SKM-1 (cell line): ENCODE measurements at regions not wholly inside any gene's neighbourhood (a gene's known extent, or its start where the extent isn't known, plus 50 kb on each side); places are given as distances from the start of the nearest gene placed in this dataset.
A peak's percentile ranks its signal among the peaks of the same experiment; 100 is the strongest.
"Not testable (repeated sequence)": the region's sequence is repeated elsewhere in the genome, so short reads cannot be mapped to it uniquely, and the experiment has no call there.

ENCODE experiments used
- DNase-seq: peaks from one replicate; lab custom pipeline; 2025; ENCODE audit not compliant: unreplicated experiment; lab: John Stamatoyannopoulos, UW

DNA sequence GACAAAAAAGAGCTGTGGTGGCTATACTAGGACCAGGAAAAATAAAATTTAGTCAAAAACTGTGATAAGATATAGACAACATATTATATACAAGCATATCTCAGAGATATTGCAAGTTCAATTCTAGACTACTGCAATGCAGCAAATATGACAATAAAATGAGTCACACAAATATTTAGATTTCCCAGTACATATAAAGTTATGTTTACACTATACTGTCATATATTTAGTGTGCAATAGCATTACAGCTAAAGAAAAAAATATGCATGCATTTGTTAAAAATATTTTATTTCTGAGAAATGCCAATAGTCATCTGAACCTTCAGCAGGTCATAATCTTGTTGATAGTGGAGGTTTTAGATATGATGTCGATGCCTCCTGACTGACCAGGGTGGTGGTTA, 72.1 kb downstream of the AKR1C4 start:
- no peak for DNase-seq

DNA sequence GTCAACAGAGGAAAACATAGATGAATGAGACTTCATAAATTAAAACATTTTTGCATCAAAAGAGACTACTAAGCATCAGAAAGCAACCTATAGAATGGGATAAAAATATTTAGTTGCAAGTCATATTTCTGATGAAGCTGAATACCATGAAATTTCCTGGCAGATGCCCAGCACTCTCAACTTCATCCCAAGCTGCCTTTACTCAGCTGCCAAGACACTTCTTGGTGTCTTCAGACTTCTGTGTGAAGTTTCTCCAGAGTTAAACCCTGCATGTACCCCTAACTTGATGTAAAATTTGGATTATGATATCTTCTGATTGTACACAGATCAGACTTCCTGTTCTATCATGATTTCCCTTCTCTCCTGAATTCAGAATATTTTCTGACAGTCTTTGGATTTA, 73.2 kb downstream of the AKR1C4 start:
- DNase-seq: no peak

DNA sequence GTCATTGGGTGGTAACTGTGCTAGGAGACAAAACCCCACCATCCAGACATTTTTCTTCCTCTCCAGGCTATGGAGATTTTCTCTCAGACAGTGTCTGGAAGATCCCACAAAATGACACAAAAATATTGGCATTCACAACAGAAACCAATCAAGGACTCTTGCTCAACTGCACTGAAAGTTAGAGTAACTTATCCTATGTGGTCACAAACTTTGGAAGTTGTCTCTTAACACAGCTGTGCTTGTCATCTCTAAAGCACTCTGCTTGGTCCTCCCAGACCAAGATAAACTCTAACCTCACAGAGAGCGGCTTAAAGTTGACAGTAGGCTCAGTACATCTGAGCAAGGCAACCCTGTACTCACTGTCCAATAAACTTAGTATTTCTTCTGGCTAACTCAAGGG, 74.9 kb downstream of the AKR1C4 start:
- no peak for DNase-seq

DNA sequence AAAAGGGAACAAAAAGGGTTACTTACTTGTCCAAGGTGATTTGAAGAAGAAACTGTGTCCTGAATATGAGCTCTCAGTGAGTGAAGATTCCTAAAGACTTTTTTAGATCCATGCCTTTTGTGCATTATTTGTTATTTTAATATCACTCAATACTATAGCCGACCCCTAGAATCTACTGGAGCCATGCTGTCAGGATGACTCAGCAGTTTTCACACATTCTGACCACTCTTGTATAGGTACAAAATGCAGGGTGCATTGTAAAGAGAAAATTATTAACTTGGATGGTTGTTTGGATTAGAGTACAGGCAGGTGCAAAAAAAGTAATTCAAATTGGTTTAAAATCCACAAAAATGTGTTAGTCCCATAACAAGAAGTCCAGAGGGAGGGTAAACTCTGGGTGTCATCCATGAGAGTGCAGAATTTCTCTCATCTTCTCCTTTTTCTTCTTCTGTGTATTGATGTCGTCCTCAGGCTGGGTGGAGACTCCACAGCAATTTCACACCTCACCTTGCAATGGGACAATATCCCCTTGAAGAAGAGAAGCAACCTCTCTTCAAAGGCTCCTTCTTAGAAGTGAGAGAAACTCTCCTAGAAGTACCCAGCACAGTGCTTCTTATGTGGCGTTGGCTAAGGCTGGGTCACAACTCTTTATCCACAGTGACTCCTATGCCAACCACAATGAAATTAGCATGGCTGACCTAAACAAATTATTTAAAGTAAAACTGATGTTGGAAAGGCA, 75.6 kb downstream of the AKR1C4 start:
- no peak for DNase-seq

DNA sequence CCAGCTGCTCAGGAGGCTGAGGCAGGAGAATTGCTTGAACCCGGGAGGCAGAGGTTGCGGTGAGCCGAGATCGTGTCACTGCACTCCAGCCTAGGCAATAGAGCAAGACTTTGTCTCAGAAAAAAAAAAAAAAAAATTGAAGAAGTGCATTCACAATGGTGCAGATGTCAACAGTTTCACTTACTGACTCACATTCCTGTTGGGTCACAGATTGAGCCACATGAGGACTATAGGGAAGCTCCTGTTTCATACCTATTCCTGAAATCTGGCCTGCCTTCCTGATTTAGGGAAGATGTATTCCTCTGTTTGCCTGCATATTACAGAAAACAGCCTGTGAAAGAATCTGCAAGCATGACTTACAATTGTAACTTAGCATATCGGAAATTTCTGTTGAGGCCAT, 78.2 kb downstream of the AKR1C4 start:
- DNase-seq: no peak

DNA sequence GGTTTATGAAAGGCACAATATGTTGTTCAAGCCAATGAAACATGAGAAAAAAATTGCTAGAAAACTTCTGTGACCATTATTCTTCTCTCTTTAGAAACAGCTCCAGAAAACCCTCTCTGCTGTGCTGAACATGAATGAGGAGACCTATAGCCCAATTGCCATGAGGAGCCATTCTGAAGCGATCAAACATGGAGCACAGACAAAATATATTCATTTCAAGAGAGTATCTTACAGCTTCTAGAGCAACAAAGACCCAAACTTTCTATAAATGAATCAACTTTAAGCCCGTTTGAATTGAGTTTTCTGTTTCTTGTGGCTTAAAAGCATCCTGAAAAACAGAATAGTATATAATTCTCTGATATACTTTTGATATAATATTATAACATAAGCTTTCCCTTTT, 83.4 kb upstream of the UCN3 start:
- no peak for DNase-seq

DNA sequence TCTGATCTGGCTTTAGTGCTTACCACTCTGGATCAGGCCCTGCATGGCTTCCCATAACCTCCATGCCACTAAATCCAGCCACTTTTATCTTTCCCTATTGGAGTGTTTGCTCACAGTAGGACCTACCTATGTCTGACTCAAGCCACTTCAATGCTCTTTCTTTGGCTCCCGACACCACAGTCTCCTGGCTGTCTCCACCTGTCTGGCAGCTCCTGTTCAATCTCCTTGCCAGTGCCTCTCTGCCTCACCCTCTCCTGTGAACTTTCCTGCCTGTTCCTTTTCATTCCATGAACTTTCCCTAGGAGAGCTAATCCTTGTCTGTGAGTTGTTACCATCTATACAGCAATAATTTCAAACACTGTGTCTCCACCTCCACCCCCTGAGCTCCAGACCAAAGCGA, 82.6 kb upstream of the UCN3 start:
- DNase-seq: no peak

DNA sequence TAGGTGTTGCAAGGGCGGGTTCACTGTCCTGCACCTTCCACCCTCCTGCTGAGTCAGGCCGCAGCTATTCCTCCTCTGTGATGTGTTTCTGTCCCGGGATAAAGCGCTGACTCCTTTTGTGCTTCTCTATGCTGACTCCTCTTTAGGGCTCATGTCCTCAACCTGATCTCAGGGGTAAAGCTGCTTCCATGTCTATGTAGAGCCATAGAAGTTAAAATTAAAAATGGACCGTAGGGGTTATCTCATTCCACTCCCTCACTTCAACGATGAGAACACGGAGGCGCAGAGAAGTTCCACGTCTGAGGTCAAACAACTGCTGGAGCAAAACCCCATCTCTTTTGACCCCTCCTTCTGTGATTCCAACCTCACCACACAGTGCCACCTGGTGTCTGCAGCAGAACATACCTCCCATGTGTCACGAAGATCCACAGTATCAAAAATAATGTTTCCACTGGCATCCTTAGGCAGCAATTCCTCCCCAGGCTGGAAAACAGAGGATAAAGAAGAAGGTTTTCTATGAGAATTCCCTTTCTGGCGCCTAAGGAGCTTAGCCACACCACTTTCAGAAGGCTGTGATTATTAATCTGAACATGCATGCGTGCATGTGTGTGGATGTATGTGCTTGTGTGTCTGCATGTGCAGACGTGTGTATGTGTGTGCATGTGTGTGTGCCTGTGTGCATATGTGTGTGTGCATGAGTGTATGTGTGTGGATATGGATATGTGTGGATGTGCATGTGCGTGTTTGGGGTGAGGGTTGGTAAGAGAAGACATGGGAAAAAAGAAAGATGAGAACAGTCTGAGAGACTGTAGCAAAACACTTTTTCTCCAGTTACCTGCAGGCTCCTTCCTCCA, 81.2 kb upstream of the UCN3 start:
- peak; percentile 20 for DNase-seq

DNA sequence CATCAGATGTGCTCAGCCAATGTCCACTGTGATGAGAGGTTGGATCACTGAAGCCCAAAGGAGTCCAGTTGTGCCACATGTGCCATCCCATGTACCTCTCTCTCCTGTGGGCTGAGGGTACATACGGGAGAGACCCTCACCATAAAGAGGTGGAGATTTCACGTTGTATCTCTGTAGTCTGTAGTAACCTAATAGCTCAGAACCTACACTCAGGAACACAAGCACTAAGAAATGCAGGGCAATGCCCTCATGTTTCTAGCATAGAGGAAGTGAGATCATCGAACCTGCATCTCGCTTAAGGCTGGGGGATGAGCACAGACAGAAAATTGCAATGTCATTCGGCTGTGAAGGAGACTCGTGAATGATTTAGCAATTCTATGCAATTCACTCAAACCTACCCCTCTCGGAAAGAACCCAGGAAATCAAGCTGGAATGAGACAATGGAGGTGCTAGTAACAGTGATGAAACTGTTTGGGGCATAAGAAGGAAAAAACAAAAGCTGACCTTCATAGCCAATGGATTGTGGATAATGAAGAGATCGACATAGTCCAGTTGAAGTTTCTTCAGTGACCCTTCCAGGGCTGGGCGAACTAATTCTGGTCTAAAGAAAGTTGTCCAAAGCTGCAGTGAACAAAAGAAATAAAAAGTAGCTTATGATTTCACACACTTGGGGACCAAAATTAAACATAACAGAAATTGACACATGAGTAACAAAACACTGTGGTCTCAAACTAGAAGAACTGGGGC, 80.3 kb upstream of the UCN3 start:
- peak; percentile 67 for DNase-seq

DNA sequence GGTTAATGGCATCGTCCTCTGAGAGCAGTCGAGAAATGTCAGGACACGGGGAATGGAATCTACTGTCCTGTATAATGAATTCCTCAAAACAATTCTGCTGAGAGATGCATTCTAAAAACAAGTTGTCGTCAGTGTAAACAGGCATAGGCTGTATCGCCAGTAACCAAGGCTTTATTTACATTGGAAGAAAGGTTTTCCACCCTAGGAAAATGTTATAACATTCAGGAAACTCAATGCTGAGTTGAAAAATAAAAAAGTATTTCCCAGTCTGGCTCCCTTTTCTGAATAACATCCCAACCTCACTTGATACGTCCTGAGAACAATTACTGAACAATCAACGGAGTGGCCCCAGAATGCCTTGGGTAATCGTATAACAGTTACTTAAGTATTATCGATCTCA, 79.6 kb upstream of the UCN3 start:
- no peak for DNase-seq

DNA sequence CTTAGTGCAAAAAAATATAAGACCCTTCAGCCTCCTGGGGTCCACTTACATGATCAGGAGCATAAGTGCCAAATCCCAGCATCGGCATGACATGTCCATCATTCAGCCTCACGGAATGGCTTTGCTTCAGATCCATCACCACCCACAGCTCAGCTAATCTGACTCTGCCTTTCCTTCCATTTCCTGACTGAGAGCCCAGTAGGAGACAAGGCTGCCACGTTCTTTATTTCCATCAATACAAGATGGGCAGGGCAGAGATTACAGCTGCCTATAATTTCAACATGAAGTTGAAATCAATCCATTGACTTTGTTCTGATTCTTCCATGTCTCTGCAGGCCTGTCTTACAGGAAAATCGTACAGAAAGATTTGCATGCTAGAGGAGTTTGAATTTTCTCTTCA, 76.4 kb upstream of the UCN3 start:
- no peak for DNase-seq

DNA sequence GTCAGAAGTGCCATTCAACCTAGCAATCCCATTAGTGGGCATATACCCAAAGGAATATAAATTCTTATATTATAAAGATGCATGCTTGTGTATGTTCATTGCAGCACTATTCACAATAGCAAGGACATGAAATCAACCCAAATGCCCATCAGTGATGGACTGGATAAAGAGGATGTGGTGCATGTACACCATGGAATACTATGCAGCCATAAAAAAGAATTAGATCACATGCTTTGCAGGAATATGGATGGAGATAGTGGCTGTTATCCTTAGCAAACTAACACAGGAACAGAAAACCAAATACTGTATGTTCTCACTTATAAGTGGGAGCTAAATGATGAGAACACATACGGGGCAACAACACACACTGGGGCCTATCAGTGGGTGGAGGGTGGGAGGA, 75.5 kb upstream of the UCN3 start:
- not testable (repeated sequence) for DNase-seq

DNA sequence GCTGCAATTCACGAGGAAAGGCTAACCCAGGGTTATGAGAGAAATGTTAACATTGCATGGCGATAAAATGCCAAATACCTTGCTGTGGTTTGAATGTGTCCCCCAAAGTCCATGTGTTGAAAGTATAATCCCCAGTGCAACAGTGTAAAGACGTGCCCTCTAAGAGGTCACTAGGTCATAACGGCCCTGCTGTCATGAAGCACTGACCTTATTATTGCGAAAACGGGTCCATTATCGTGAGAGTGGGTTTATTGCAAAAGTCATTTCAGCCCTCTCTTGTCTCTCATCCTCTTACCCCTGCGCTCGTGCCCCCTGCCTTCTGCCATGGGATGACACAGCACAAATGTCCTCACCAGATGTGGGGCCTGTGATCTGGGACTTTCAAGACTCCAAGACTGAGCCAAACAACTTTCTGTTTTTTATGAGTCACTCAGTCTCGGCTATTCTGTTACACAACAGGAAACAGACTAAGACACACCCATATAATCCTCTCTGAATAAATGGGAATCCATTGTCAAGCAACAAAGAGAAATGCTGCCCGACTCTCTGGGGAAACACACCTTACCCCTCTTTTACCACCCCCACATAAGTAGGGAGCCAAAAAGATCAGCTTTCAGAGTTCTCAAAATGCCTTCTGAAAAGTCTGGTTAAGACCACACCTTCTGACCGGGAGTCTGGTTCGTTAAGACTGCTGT, 73.1 kb upstream of the UCN3 start:
- peak; percentile 61 for DNase-seq

DNA sequence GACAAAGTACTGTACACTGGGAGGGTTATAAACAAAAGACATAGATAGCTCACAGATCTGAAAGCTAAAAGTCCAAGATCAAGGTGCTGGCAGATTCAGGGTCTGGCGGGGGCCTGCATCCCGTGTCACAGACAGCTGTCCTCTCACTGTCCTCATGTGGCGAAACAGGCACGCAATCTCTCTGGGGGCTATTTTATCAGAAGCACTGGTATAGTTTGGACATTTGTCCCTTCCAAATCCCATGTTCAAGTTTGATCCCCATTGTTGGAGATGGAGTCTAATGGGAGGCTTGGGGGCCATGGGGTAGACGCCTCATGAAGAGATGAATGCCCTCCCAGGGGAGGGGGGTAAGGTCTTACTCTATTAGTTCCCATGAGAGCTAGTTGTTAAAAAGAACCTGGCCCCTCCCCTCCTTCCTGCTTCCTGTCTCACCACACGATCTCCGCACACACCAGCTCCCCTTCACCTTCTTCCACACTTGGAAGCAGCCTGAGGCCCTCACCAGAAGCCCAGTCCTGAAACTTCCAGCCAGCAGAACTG, 72.5 kb upstream of the UCN3 start:
- no peak for DNase-seq

DNA sequence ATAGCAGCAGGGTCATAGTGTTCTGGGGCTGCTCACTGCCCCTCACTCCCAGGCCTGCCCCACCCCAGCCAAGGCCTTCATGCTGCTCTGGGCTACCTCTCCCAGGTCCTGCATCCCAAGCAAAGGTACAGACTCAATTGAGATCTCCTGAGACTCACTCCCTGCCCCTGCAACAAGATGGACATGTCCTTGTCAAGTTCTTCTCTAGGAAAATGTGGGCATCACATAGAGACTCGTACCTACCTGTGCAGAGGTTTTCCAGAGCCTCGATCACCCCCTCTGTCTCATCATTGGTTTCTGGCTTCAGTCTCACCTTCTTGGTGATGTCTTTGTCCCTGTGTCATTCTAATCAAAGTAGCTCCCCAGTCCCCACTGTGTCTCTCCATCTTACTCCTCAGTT, 71.8 kb upstream of the UCN3 start:
- not testable (repeated sequence) for DNase-seq

DNA sequence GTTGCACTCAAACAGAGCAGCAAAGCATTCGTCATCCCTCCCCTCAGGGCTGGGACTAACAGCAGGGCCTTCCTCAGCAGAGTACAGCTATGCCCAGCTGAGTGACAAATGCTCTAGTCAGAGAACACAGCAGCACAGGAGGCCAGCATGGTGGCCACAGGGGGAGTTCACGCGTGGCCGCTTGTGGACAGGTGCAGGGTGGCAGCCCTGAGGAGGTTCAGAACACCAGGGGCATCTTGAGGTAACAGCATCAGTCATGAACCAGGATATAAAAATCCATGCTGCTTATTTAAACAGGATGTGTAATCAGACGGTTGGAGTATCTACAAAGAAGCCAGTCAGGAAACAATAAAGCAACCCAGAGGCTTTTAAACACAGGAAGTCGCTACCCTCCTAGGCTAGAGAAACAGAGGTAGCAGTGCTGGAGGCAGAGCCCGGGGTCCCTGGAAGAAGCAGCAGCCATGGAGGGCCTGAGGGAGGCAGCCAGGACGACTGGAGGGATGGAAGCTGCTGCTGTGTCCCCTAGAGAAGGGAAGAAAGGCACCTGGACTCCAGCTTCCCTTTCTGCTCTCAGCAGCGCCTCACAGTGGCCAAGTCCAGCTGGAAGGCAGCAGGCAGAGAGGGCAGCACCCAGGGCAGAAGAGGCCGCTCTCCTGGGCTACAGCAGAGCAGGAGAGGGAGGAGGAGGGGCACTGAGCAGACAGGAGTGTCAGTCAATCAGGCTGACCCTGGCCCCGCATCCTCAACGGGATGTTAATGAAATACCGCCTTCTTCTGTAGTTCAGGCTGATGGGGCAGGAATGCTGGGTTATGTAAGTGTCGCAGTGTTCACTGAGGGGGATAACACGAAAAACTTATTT, 70.8 kb upstream of the UCN3 start:
- peak; percentile 12 for DNase-seq

DNA sequence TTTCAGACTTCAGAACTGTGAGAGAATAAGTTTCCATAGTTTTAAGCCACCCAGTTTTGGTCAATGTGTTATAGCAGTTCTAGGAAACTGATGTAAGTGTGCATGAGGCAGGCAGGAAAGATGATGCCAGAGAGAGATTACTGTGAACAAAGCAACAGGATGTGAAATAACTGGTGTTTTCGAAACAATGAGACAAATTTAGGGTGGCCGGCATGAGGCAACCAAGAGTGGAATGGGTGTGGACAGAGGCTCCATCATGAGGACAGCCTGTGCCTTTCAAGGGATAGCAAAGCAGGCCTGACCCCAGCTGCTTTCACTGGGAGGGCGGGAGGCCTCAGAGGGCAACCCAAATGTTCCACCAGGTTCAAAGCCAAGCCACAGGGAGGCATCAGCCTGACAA, 67.3 kb upstream of the UCN3 start:
- DNase-seq: peak; percentile 58

DNA sequence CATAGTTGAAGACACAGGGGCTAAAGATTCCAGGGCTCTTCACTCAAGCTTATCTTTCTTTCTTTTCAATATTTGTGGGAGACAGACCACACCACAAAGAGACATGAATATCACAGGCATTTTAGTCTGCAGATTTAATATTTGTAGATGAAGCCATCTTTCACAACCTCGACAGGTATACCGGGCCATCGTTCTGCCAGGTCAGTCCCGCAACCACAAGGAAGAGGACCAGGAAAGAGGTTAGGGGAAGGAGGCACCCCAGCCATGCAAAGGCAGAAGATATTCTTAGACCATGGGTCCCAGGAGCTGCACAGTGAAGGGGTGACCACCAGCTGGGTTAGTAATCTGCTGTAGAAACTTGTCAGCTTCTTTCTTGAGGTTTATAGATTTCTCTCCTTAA, 66.8 kb upstream of the UCN3 start:
- no peak for DNase-seq

DNA sequence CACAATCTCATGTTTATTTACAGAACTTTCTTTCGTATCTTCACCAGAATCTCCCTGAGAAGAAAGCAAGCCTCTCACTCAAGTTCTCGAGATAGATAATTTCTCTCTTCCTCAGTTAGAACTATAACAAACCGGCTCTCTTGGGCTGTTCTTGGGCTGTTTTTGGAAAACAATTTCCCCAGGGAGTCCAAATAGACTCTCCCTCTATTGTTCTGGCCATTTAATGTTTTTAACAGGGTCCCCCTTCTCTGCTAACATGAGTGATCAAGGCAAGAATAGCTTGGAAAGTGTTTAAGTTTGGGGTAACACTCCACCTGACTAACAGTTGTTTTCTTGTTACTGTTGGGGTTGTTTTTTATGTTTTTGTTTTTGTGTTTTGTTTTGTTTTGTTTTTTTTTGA, 64.8 kb upstream of the UCN3 start:
- no peak for DNase-seq

DNA sequence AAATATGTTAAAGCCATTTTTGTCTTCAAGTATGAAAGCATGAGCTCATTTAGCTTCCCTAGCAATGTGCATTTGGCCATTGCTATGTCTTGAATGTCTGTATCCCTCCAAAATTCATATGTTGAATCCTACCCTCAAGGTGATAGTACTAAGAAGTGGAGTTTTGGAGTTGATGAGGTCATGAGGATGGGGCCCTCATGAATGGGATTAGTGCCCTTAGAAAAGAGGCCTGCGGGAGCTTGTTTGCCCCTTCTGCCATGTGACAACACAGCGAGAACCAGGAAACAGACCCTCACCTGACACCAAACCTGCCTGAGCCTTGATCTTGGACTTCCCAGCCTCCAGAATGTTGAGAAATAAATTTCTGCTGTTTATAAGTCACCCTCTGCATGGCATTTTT, 61.3 kb upstream of the UCN3 start:
- no peak for DNase-seq
